Activated CD4-positive, CD25-positive, alpha-beta regulatory T cell treated with anti-CD3 and anti-CD28 coated beads, Interleukin-2, amount 50 U/mL, for 24 hours (primary cell): ENCODE measurements at regions not wholly inside any gene's neighbourhood (a gene's known extent, or its start where the extent isn't known, plus 50 kb on each side); places are given as distances from the start of the nearest gene placed in this dataset.

Source experiments
- ATAC-seq, 2 donors: fragments of 150-1000 bp; cut with Tn5 transposase; one replicate each; pipeline ENCODE4 v1.10.0; 2021; ENCODE audit warnings: mild to moderate bottlenecking in 1 of 2, moderate library complexity in 1 of 2

DNA sequence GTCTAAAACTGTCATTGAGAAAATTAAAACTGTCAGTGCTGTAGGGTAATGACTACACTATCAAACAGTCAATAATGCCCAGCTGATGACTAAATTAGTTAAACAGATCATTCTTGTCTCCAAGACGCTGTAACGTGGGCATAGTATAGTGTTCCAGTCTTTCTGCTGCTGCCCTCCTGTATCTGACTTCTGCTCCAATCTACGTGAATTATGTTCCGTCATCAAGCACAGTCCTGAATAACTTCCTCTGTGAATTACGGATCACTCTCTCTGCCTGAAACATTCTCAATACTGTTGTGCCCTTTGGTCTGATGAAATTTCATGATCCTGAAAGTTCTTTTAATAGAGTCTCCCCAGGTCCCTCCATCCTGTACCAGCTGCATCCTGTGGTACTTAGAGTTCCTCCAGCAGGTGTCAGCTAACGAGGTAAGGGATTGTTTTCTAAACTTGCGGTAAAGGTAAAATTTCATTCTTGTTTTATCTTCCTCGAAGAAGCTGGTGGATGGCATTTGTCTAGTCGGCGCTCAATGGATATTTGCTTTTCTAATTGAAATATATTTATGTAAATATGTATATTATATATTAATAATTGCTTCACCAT is 393.5 kb upstream of the ADARB2 start:
- ATAC-seq: no peak

DNA sequence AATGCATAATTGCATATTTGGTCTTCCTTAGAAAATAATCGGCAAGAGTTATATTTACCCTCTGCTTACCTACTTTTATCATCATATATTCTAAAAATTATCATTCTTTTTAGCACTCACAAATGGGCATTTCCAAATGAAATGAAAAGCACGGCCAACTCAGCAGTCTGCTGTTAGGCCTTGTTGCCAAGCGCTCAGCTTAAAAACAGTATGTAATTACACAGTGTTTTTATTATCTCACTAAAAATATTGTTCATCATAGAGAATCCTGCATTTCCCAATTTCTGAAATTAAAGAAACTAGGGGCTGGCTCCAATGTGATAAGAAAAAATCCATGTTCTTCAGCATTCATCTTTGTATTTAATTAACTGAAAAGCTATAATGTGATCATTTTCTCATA is 391.7 kb upstream of the ADARB2 start:
- no peak for ATAC-seq

GRCh38 chr10:2124135-2124534 is 386.8 kb upstream of the ADARB2 start:
- ATAC-seq: no peak

GRCh38 chr10:2122431-2123124 is 385.3 kb upstream of the ADARB2 start:
- ATAC-seq: no peak

DNA sequence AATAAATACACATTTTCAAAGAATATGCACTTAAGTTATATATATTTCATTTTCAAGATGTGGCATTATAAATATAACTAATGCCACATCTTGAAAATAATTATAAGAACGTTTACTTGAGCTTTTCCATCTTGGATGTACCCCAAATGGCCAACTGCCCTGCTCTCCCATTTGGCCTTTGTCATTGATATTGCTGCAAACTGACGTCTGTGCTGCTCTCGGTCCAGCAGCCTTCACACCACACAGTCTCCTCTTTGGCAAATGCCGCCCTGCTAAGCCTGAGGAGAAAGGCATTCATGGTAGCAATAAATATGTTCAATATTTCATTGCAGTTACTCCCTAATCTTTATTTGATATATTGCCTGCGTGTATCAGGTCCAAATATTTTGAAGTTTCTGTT is 384.6 kb upstream of the ADARB2 start:
- ATAC-seq: no peak

DNA sequence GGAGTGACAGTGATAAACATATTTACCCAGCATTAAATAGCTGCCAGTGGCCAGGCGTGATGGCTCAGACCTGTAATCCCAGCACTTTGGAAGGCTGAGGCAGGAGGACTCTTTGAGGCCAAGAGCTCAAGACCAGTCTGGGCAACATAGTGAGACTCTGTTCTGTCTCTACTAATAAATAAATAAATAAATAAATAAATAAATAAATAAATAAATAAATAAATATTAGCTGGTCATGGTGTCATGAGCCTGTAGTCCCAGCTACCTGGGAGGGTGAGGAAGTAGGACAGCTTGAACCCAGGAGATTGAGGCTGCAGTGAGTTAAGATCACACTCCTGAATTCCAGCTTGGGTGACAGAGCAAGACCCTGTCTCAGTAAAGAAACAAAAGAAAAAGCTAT is 384.0 kb upstream of the ADARB2 start:
- ATAC-seq: no peak

DNA sequence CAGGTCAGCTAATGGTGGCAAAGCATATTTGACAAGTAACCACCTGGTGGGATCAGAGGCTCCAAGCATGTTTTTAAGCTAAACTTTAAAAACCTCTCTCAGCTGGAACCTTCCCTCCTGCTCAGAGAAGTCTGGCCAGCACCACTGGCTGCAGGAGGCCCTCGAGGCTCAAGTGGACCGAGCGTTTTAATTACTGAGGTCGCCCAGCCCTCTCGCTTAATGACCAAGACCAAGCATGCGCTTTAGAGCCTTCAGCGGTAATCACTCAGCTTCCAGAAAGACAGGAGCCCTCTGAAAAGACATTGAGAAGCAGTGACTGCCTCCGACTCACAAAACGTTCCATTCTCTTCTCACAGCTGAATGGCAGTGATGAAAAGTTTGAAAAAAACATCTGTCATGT is 383.4 kb upstream of the ADARB2 start:
- ATAC-seq: no peak

GRCh38 chr10:2119316-2119715 is 382.0 kb upstream of the ADARB2 start:
- ATAC-seq: no peak

GRCh38 chr10:2118201-2118600 is 380.9 kb upstream of the ADARB2 start:
- ATAC-seq: no peak

- no peak for ATAC-seq
Observed at GRCh38 chr10:2117641-2118040, 380.3 kb upstream of the ADARB2 start.

DNA sequence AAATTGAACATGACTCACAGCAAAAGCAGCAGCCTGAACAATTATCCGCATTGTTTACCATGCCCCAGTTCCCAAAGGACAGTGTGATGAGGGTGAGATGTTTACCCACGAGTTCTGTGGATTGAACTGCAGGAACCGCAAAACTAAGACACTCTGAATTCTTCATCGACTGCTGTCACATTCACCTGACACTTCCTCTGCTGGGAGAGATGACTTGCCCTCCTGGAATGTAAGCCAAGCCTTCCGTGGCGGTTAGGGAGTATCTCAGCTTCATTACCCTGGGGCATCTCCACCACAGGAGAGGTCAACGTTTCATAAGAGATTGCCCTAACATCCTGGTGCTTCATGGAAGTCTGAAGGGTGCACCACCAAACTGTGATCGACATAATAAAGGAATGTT is 374.6 kb upstream of the ADARB2 start:
- no peak for ATAC-seq

- ATAC-seq: no peak
Observed at GRCh38 chr10:2108496-2108895, 371.2 kb upstream of the ADARB2 start.

DNA sequence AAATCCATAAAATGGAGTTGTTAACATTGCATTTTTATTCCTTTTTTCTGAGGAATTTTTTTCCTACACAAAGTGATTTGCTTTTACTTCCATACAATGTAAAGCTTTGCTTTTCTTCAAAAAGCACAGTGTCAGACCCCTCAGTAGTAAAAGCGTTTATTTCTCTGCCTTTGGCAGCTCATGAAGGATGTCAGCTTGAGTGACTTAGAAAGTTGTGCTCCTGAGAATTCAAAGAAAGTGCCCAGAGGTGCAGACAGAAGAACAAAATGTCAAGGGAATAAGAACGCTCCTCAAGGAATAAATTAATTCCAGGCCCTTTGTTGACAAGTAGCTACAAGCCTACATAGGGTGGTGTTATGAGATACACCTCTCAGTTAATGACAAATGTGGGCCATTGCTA is 369.3 kb upstream of the ADARB2 start:
- no peak for ATAC-seq

GRCh38 chr10:2099321-2099720 is 362.0 kb upstream of the ADARB2 start:
- no peak for ATAC-seq

GRCh38 chr10:2097937-2098336 is 360.6 kb upstream of the ADARB2 start:
- ATAC-seq: no peak

DNA sequence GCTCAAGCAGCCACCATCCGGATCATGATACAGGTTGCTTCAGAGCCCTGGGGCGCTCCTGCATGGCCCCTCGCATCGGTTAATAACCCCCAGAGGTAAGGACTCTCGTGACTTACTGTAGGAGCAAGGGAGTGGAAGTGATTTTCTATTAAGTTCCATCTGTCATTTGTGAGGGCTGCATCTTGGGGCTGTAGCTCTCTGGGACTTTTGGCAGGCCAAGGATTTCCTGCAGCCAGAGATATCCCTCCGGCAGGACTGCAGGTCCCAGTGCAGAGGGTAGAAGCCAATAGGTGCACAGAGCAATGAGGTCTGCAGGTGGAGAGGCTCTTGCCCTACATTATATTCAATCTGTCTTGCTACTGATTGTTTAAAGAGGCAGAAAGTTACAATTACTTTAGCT is 356.8 kb upstream of the ADARB2 start:
- ATAC-seq: no peak

DNA sequence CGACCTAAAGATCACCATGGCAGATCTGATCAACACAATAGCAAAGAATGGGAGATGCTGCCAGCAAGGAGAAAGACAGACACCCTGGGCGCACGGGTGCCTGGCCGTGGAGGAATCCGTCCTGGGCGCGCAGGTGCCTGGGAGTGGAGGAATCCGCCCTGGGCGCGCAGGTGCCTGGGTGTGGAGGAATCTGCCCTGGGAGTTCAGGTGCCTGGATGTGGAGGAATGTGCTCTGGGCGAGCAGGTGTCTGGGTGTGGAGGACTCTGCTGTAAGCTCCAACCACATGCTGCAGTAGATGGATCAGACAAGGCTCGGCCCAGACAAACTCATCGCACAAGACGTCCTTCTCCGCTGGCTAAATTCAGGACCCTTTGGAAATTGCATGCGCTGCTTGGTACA is 346.3 kb upstream of the ADARB2 start:
- no peak for ATAC-seq

DNA sequence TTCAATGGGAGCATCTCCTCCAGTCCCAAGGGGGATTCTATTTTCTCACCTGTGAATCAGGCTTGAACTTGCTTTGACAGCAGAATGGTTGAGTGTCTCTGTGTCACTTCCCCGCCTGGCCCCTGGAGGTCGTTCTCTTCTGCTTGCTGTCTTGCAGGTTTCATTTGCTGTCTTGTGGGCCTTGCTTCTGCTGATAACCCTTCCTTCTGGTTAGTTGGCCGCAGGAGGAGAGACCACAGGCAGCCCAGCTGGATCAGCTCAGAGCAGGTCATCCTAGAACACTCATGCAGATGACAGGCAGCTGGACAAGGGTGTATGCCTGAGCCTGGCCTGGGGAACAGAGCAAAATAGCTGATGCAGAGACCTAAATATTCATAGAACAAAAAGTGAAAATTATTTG is 344.2 kb upstream of the ADARB2 start:
- no peak for ATAC-seq

DNA sequence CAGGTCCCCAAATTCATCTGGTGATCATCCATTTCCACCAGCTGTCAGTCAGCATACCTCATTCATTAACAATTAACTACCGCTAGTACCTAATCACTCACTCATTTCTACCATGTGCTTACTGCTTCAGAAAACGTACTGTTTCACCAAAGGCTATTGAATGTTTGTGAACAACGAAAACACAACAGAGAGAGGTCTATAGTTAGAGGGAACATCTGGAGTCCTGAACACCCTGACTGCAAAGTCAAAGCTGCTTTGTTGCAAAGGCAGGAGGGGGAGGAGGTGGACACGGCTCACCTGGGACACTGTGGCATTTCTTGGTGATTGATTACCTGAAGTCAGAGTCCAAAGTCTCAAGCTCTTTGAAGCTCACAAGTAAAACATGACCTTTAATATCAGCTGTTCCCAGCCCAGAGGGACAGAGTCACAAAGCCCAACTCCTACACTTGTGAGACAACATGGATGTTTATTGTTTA is 342.3 kb upstream of the ADARB2 start:
- no peak for ATAC-seq

- no peak for ATAC-seq
Observed at GRCh38 chr10:2077231-2077630, 339.9 kb upstream of the ADARB2 start.

DNA sequence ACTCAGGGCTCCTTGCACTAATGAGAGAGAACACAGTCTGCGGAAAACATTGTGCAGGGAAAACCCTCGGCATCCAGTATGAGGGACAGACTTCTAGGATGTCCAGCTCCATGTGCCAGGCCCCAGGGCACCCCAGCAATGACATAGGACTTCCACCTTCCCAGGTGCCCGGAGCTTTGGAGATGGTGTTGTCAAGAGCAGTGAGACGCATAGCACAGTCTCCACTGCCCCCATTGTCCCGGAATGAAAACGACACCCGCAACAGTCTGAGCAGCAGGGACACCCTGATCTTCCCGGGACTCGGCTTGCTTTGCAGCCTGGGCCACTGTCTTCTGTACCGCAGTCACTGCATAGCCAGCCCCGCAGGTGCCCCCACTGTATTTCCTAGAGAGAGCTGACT is 339.2 kb upstream of the ADARB2 start:
- no peak for ATAC-seq

DNA sequence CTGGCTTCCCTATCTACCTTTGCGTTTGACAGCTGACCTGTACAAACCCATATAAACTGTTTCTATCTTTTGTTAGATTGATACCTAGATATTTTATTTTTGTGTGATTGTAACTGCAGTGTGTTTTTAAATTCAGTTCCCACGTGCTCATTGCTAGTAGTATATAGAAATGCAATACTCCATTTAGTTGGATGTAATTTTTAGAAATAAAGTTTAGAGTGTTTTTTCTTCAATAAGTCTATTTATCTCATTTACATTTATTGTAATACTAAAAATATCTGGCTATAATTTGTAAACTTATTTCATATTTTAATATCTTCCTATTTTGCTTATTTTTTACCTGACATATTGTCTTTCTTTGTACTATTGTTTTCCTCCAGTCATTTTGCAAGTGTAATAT is 329.7 kb upstream of the ADARB2 start:
- ATAC-seq: no peak

DNA sequence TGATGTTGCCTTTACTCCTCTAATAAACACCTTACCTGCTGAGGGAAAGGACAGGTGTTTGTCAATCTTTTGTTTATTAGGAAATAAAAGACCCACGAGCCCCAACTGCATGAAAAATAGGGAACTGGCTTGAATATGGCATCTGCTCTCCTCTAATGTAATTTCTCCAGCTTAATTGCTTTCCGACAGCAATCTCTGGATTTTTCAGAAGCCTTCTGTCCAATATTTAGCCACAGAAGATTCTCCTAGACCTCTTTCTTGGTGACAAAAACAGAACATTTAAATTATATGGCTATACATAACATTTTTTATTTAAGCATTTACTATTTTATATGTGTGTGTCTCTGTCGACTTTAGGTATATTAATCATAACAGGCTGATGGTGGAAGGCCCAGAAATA is 317.4 kb upstream of the ADARB2 start:
- ATAC-seq: no peak

GRCh38 chr10:2053805-2054204 is 316.5 kb upstream of the ADARB2 start:
- no peak for ATAC-seq

- no peak for ATAC-seq
Observed at GRCh38 chr10:2051108-2051507, 313.8 kb upstream of the ADARB2 start.
